ENCODE measurements at regions not wholly inside any gene's neighbourhood (a gene's known extent, or its start where the extent isn't known, plus 50 kb on each side); places are given as distances from the start of the nearest gene placed in this dataset.

- no peak for TF ChIP-seq EZH2 (IDR thresholded peaks at IDR 0.05)
- no peak for TF ChIP-seq CTCF (IDR thresholded peaks at IDR 0.05 in 2 of 3, conservative IDR thresholded peaks at IDR 0.05 in 1 of 3; ENCODE audit: borderline replicate concordance in 1 of 3, insufficient read depth in 1 of 3, low read depth in 2 of 3, low read length in 2 of 3)
- TF ChIP-seq POLR2A (IDR thresholded peaks at IDR 0.05; ENCODE audit: borderline replicate concordance, extremely low read depth, insufficient read depth, insufficient read length) = no peak
- no peak for TF ChIP-seq ZNF274 (IDR thresholded peaks at IDR 0.05; ENCODE audit: low read depth, low read length)
- TF ChIP-seq ELF1 (IDR thresholded peaks at IDR 0.05; ENCODE audit: borderline replicate concordance, low read depth) = no peak
- no peak for TF ChIP-seq YY1 (IDR thresholded peaks at IDR 0.05; ENCODE audit: extremely low read depth, insufficient replicate concordance, low read depth, low read length)
- no peak for TF ChIP-seq CEBPB (IDR thresholded peaks at IDR 0.05; ENCODE audit: low read depth)
- TF ChIP-seq REST (IDR thresholded peaks at IDR 0.05; ENCODE audit: low read depth) = no peak
- no peak for TF ChIP-seq POLR2AphosphoS5 (IDR thresholded peaks at IDR 0.05; ENCODE audit: low read depth, low read length)
- TF ChIP-seq JUND (IDR thresholded peaks at IDR 0.05) = no peak
- TF ChIP-seq RAD21 (IDR thresholded peaks at IDR 0.05; ENCODE audit: low read depth) = no peak
- TF ChIP-seq ATF3 (IDR thresholded peaks at IDR 0.05) = no peak
These were observed 87.5 kb upstream of the GAS1 start for GRCh38 chr9:87034841-87035240.

All from HCT116 (cell line).